ENCODE measurements at regions not wholly inside any gene's neighbourhood (a gene's known extent, or its start where the extent isn't known, plus 50 kb on each side); places are given as distances from the start of the nearest gene placed in this dataset.

GRCh38 chr10:33684211-33684611 lies 349.7 kb upstream of the NRP1 start:
- no peak overlapping the region for H3K27ac ChIP-seq

DNA sequence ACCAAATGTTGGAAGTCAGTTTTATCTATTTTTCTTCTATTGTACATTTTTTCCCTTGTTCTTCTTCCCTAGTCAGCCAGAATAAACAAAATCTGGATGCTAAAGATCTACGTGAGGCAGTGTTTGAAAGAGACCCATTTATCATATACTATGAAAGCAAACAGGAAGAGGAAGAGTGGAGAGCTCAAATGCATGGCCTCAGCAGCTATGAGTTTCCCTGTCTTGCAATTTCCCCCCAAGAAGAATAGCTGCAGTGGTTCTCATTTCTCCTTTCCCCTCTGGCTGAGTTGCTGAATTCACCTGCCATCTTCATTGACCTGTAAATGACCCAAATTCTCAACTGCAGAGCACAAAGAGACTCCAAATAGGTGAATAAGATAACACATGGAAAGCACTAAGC lies 347.1 kb upstream of the NRP1 start:
- Histone ChIP-seq H3K4me3 (no peak overlapping the region), H3K27ac (no peak overlapping the region), H3K9me3 (no peaks in the 10 kb centered on the region), H3K36me3 (no peaks in the 10 kb centered on the region), H3K27me3 (no peaks in the 10 kb centered on the region), H3K4me1 (no peaks in the 10 kb centered on the region)
- no peak for TF ChIP-seq POLR2A (IDR thresholded peaks at IDR 0.05)
- no peak for TF ChIP-seq CTCF (IDR thresholded peaks at IDR 0.05)
- DNase-seq, result no peak

More at GRCh38 chr10:33684211-33684611, 349.7 kb upstream of the NRP1 start:
- Histone ChIP-seq H3K27me3 (no peaks in the 10 kb centered on the region), H3K4me1 (no peaks in the 10 kb centered on the region), H3K36me3 (no peaks in the 10 kb centered on the region), H3K9me3 (no peaks in the 10 kb centered on the region), H3K4me3 (no peak overlapping the region)
- TF ChIP-seq CTCF (IDR thresholded peaks at IDR 0.05), result no peak
- TF ChIP-seq POLR2A (IDR thresholded peaks at IDR 0.05), result no peak
- DNase-seq, result no peak

- H3K27me3 ChIP-seq, result no peaks in the 10 kb centered on the region
- no peak overlapping the region for H3K27ac ChIP-seq
- H3K9me3 ChIP-seq, result no peaks in the 10 kb centered on the region
- H3K36me3 ChIP-seq, result no peaks in the 10 kb centered on the region
- no peak for DNase-seq
- no peaks in the 10 kb centered on the region for H3K4me1 ChIP-seq
- TF ChIP-seq CTCF (IDR thresholded peaks at IDR 0.05), result no peak
- TF ChIP-seq POLR2A (IDR thresholded peaks at IDR 0.05), result no peak
- no peak overlapping the region for H3K4me3 ChIP-seq
Observed at GRCh38 chr10:33680036-33680435, 345.6 kb upstream of the NRP1 start.

GRCh38 chr10:33676606-33677339 lies 342.3 kb upstream of the NRP1 start:
- no peaks in the 10 kb centered on the region for H3K4me1 ChIP-seq
- DNase-seq, result no peak
- no peaks in the 10 kb centered on the region for H3K27me3 ChIP-seq
- no peak overlapping the region for H3K4me3 ChIP-seq
- H3K27ac ChIP-seq, result no peak overlapping the region
- TF ChIP-seq CTCF (IDR thresholded peaks at IDR 0.05) (no peak), POLR2A (IDR thresholded peaks at IDR 0.05) (no peak)
- H3K9me3 ChIP-seq, result no peaks in the 10 kb centered on the region
- H3K36me3 ChIP-seq, result no peaks in the 10 kb centered on the region

- Histone ChIP-seq H3K27me3 (no peaks in the 10 kb centered on the region), H3K4me1 (no peaks in the 10 kb centered on the region), H3K4me3 (no peak overlapping the region), H3K9me3 (no peaks in the 10 kb centered on the region), H3K36me3 (no peaks in the 10 kb centered on the region), H3K27ac (no peak overlapping the region)
- TF ChIP-seq POLR2A (IDR thresholded peaks at IDR 0.05), result no peak
- TF ChIP-seq CTCF (IDR thresholded peaks at IDR 0.05), result no peak
- no peak for DNase-seq
Observed at GRCh38 chr10:33674986-33675599, 340.6 kb upstream of the NRP1 start.
